ENCODE measurements at regions not wholly inside any gene's neighbourhood (a gene's known extent, or its start where the extent isn't known, plus 50 kb on each side); places are given as distances from the start of the nearest gene placed in this dataset.

DNA sequence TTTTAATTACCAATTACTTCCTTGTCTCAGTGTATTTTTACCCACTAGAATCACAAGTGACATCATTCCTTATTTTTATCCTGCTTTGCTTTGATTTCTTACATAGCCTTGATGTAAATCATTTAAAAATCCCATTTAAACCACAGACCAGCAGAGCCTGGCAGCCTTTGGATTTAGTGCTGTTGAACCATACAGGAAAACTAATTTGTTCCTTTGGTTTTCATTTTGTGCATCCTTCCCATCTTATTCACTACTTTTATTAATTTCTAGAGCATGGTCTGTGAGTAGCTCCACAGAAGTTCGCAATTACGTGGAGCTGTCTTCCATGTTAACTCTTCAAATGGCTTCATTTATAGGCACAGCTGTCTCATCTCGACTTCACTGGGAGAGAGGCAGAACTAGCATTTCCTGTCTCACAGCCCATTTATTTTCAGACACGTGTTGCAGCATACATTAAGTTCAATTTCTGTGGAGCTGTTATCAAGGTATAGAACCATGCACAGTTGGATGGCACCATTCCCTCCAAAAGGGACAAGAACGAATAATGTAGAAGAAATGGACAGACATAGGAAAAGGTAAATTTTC, 235.3 kb downstream of the MRPL39 start:
- no peak for DNase-seq

DNA sequence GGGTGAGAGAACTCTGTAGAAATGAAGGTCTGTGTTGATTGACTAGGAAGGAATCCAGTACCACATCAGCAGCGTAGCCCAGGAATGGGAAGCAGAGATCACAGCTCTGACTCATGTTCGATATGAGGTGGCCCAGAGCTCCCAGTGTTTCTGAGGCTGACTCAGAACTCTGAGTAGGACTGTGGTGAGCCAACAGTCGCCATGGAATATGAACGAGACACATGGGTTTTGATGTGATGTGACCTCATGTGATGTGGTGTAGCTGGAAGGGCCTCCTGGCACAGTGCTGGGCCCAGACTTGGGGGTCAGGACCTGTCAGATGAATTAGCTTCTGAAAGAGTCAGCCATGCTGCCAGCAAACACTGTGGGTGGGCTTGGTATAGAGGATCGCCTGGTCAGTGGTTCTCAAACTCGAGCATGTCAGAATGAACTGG, 237.0 kb downstream of the MRPL39 start:
- DNase-seq, result no peak

GRCh38 chr21:25369524-25370300, 237.6 kb downstream of the MRPL39 start:
- DNase-seq, result no peak

DNA sequence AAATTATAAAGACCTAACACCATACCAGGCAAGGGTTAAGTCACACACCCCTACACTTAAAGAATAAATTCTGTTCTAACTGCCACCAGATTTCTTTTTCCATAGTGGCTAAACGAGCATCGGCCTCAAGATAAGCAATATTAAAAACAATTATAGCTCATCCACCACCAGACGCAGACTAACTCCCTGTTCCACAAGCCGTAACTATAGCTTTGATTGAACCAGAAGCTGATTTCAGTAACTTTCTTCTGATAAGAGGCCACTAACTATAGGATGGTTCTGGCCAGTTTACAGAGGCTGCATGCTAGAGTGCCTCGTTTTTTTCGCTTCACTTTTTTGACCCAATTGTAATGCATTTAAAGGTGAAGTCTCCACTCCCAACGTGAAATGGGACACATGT, 238.8 kb downstream of the MRPL39 start:
- DNase-seq, result no peak

GRCh38 chr21:25366116-25366515, 241.2 kb downstream of the MRPL39 start:
- no peak for DNase-seq

DNA sequence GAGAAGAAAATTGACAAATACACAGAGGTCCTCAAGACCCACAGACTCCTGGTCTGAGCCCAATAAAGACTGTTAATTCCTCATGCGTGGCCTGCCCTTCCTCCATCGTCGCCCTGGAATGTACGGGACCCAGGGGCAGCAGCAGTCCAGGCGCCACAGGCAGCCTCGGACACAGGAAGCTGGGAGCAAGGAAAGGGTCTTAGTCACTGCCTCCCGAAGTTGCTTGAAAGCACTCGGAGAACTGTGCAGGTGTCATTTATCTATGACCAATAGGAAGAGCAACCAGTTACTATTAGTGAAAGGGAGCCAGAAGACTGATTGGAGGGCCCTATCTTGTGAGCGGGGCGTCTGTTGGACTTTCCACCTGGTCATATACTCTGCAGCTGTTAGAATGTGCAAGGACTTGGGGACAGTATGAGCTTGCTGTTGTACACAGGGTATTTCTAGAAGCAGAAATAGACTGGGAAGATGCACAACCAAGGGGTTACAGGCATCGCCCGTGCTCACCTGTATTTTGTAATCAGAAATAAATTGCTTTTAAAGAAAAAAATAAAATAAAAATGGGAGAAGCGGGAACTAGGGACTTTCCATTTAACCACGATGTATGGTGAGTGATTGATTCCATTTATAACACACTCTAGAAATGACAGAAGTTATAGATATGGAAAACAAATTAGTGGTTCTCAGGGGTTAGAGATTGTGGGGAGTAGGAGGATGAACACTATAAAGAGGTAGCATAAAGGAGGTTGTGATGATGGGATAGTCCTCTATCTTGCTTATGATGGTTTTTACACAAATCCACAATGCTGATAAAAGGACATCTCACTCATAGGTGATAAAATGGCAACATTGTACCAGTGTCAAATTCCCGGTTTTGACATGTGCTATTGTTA, 244.7 kb downstream of the MRPL39 start:
- DNase-seq, result no peak

- no peak for DNase-seq
Observed at GRCh38 chr21:25361765-25362164, 245.5 kb downstream of the MRPL39 start.

GRCh38 chr21:25361097-25361496, 246.2 kb downstream of the MRPL39 start:
- no peak for DNase-seq

- no peak for DNase-seq
Observed at GRCh38 chr21:25360593-25360992, 246.7 kb downstream of the MRPL39 start.

GRCh38 chr21:25359724-25360123, 247.6 kb downstream of the MRPL39 start:
- DNase-seq, result no peak

DNA sequence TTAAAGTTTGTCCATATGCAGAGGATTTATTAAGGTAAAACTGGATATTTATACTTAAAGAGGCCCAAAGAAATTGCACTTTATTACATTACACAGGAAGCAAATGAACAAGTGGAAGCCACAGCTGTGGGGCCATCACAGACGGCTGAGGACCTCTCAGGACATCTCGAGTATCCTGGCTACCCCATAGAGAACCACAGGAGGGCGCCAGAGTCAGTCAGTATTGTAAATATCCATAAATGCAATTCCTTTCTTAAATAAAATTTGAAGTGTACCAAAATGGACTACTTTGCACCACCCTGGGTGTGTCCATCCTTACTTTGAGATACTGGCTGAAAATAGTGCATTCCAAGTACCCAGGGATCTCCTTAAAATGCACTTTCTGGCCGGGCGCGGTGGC, 257.2 kb downstream of the MRPL39 start:
- DNase-seq, result no peak

DNA sequence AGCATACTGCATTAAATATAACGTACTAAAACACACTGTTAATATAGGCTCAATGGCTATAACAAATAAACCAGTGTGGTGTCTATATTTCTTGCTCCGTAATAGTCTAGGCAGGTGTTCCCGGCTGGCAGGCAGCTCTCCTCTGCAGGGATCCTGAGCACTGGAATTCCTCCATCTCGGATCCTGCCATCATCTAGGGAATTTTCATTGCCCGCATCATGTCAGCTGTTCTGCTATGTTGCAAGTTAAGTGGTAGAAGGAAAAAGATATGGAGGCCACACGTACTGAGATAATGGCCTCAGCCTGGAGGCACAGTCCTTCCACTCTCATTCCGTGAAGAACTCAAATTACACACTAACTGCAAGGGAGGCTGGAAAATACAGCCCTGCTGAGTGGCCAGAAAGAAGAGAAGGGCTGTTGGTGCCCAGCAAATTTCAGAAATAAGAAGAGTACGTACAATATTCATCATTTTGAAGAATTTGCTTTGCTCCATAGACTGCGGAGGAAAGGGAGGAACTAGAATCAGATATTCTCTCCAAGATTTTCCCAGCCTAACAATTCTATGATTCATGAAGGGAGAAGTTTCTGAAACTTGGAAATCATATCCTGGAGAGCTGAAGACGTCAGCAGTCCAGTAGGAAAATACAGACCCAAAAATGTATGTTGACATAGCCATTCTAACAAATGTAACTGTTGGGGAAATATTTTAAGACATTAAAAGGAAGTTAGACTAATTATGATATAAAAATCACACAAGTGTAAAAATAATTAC, 263.3 kb downstream of the MRPL39 start:
- no peak for DNase-seq

GRCh38 chr21:25342816-25343215, 264.5 kb downstream of the MRPL39 start:
- no peak for DNase-seq

GRCh38 chr21:25341981-25342380, 265.3 kb downstream of the MRPL39 start:
- no peak for DNase-seq

GRCh38 chr21:25338415-25338814, 268.9 kb downstream of the MRPL39 start:
- no peak for DNase-seq

GRCh38 chr21:25334046-25334730, 273.1 kb downstream of the MRPL39 start:
- no peak for DNase-seq

GRCh38 chr21:25331286-25331685, 276.0 kb downstream of the MRPL39 start:
- no peak for DNase-seq

GRCh38 chr21:25330266-25330665, 277.0 kb downstream of the MRPL39 start:
- DNase-seq, result no peak

DNA sequence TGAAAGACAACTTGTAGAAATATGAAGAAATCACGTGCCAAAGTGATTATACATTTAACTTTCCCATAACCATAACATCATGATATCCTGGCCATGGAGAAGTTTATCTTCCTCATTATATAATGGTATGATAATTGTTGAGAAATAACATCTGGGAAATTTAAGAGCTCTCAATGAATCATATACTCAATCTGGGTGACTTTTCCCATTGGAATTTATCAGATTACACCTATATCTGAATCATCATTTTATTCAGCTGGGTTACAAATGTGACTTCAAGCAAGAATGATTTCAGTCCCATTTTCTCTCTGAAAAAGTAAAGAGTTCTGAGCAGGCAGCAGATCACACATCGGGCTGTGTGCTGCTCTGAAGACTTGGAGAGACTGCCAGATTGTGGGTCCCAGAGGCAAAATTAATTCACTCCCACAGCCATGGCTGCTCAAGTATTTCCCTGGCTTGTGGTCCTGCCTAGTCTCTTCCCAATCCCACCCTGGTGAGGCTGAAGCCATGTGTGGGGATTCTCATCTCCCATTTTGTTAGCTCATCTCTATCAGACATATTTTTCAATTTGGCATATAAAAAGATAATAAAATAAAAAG, 278.0 kb downstream of the MRPL39 start:
- DNase-seq, result no peak

- DNase-seq, result no peak
Observed at GRCh38 chr21:25328736-25329135, 278.5 kb downstream of the MRPL39 start.

DNA sequence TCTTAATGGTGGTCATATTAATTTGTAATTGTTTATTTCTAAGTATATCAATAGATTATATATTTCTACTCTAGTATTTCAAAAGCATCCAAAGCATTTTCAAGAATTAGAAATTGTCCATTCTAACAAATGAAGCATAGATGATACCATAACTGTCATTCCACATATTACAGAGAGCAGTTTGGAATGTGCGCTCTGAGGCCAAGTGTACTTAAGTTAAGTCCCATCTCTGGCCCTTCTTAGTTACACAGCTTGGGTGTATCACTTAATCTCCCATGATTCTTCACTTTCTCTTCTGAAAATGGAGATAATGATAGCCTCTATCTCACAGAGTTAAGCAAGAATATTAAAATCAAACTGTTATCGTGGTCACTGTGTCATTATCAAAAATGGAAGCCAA, 281.1 kb downstream of the MRPL39 start:
- no peak for DNase-seq

- no peak for DNase-seq
Observed at GRCh38 chr21:25324666-25325065, 282.6 kb downstream of the MRPL39 start.
